Gastrocnemius medialis (tissue), 4 donors: ENCODE measurements at regions not wholly inside any gene's neighbourhood (a gene's known extent, or its start where the extent isn't known, plus 50 kb on each side); places are given as distances from the start of the nearest gene placed in this dataset.

Source experiments
- ATAC-seq, 2 donors: fragments of 150-250 bp; one replicate each; pipeline ENCODE4 v1.9.1; 2016
- DNase-seq, 2 donors: peaks; one replicate each; pipeline ENCODE4 v3.0.0-alpha.2; 2019
- H3K27ac ChIP-seq, 4 donors: fragments of 200-600 bp; sonication (generic); 1 replicate in 1 of 4; 2 replicates in 3 of 4; pipeline ENCODE4 v1.5.1; 2016 to 2018; ENCODE audit warnings: mild to moderate bottlenecking in 2 of 4, moderate library complexity in 1 of 4
- H3K27me3 ChIP-seq, 3 donors: fragments of 200-600 bp; sonication (generic) in 2 of 3; 1 replicate in 1 of 3; 2 replicates in 2 of 3; pipeline versions ENCODE4 v1.5.1 to v1.6.0; 2016 to 2019; ENCODE audit warnings: mild to moderate bottlenecking in 1 of 3, moderate library complexity in 1 of 3
- H3K36me3 ChIP-seq, 2 donors: fragments of 200-600 bp; sonication (generic) in 1 of 2; one replicate each; pipeline ENCODE4 v1.5.1; 2017 to 2018
- H3K4me1 ChIP-seq, 2 donors: fragments of 200-600 bp; sonication (generic) in 1 of 2; one replicate each; pipeline ENCODE4 v1.5.1; 2016 to 2017; ENCODE audit warnings: mild to moderate bottlenecking in 2 of 2
- H3K4me3 ChIP-seq, 4 donors: fragments of 200-600 bp; sonication (generic) in 3 of 4; 1 replicate in 1 of 4; 2 replicates in 3 of 4; pipeline ENCODE4 v1.5.1; 2016 to 2019; ENCODE audit warnings: mild to moderate bottlenecking in 2 of 4
- H3K9me3 ChIP-seq, 3 donors: fragments of 200-600 bp; sonication (generic) in 2 of 3; 1 replicate in 1 of 3; 2 replicates in 2 of 3; pipeline ENCODE4 v1.5.1; 2016 to 2019
- POLR2A ChIP-seq, 2 donors: fragments of 450-650 bp; IDR thresholded peaks; one replicate each; pipeline ENCODE4 v1.6.1; 2017; ENCODE audit warnings: antibody characterized with exemption in 2 of 2, mild to moderate bottlenecking in 2 of 2, moderate library complexity in 2 of 2
- in situ Hi-C, 4 donors: fragments of 200-750 bp; cut with MboI; loops; one replicate each; pipeline versions ENCODE4 v1.15.0 to v1.8.0; 2017; ENCODE audit warnings: low sequenced_read_pairs in 4 of 4
- intact Hi-C: fragments of 100-400 bp; cut with DNase I; formaldehyde crosslinking; loops from one replicate; pipeline ENCODE4 v1.15.1; 2023; ENCODE audit warnings: low total_unique reads
- TF ChIP-seq, protein P1 (sequence below), 5 experiments: fragments of 450-650 bp in 3 of 5; fragments of 200-600 bp in 2 of 5; sonication (generic) in 2 of 5; IDR thresholded peaks in 4 of 5; conservative IDR thresholded peaks in 1 of 5; 1 replicate in 4 of 5; 2 replicates in 1 of 5; pipeline ENCODE4 v1.5.1; 2016 to 2019; ENCODE audit warnings: antibody characterized with exemption in 5 of 5, mild to moderate bottlenecking in 3 of 5, moderate library complexity in 3 of 5

DNA sequence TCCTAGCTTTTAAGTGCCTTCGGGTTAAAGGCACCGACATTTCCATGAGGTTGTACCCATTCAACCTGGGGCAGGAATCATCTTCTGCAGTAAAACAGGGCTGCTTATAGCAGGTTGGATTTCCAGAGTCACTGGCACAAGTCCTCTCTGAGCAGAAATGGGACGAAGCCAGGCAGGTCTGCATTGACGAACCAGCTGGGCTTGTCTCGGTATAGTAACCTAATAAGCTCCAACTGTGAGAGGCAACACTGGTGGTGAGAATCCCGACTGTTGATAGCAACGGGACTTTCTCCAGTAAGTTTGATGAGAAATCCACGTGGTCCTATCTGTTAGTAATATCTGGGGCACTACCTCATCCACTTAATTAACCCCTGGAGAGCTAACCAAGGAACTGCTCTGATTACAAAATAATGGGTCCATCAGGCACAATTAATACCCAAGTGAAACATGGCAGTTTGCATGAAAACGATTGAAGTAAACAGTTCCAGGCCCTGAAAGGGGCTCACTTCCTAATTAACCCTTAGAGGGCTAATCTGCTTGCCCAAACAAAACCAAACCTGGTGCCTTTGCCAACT, 491.0 kb upstream of the C9orf72 start:
- no peak for TF ChIP-seq POLR2A (IDR thresholded peaks at IDR 0.05)
- TF ChIP-seq, protein P1, sequence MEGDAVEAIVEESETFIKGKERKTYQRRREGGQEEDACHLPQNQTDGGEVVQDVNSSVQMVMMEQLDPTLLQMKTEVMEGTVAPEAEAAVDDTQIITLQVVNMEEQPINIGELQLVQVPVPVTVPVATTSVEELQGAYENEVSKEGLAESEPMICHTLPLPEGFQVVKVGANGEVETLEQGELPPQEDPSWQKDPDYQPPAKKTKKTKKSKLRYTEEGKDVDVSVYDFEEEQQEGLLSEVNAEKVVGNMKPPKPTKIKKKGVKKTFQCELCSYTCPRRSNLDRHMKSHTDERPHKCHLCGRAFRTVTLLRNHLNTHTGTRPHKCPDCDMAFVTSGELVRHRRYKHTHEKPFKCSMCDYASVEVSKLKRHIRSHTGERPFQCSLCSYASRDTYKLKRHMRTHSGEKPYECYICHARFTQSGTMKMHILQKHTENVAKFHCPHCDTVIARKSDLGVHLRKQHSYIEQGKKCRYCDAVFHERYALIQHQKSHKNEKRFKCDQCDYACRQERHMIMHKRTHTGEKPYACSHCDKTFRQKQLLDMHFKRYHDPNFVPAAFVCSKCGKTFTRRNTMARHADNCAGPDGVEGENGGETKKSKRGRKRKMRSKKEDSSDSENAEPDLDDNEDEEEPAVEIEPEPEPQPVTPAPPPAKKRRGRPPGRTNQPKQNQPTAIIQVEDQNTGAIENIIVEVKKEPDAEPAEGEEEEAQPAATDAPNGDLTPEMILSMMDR (IDR thresholded peaks at IDR 0.05 in 4 of 5, conservative IDR thresholded peaks at IDR 0.05 in 1 of 5) = no peak
- Histone ChIP-seq H3K27me3 (no peaks in the 10 kb centered on the region), H3K9me3 (no peaks in the 10 kb centered on the region), H3K4me3 (no peak overlapping the region), H3K4me1 (no peaks in the 10 kb centered on the region), H3K36me3 (no peaks in the 10 kb centered on the region), H3K27ac (no peak overlapping the region)
- intact Hi-C loops (no loop called here), in situ Hi-C loops (loop anchor here in 1 of 4 donors (25.0 kb wide), 1 partner anchor 352 kb away; no protein-coding TSS in a partner anchor)
- no peak for ATAC-seq
- DNase-seq = no peak

DNA sequence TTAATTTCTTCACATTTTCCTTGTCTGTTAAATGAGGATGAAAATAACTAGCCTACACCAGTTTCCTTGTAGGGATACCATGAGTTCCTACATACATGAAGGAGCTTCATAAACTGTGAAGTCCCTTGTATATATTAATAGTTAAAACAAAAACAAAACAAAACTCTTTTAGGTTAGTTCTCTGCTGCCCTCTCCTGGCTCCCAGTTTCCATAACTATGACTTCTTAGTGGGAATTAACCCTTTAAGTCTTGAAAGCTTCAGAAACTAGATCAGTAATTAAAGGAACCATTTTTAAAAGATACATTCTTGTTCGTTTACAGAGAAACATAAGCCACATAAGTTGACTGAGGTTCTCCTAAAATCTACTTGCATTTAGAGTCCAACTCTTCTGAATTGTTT, 500.0 kb upstream of the C9orf72 start:
- H3K27ac ChIP-seq = no peak overlapping the region
- intact Hi-C loops (no loop called here), in situ Hi-C loops (loop anchor here in 1 of 4 donors (25.0 kb wide), 1 partner anchor 361 kb away; no protein-coding TSS in a partner anchor)
- H3K9me3 ChIP-seq = no peaks in the 10 kb centered on the region
- no peaks in the 10 kb centered on the region for H3K27me3 ChIP-seq
- no peaks in the 10 kb centered on the region for H3K36me3 ChIP-seq
- no peak for TF ChIP-seq POLR2A (IDR thresholded peaks at IDR 0.05)
- TF ChIP-seq, protein P1 (IDR thresholded peaks at IDR 0.05 in 4 of 5, conservative IDR thresholded peaks at IDR 0.05 in 1 of 5) = peak in 1 of 5 experiments; percentile 10
- no peak overlapping the region for H3K4me3 ChIP-seq
- DNase-seq = no peak
- ATAC-seq = no peak
- no peaks in the 10 kb centered on the region for H3K4me1 ChIP-seq

DNA sequence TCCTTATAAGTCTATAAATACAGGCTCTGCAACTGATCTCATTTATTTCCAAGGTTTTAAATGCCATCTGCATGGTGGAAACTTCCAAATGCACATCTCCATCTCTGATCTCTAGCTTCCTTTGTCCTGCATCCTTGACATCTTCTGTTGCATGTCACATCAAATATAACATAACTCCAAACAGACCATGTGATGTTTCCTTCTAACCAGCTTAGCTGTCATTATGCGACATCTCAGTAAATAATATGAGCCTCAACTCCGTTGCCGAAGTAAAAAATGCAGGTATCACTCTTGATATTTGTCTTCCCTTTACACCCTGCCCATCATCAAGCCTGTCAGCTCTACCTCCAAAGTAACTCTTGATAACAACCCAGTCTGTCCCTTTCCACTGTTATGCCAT, 506.4 kb upstream of the C9orf72 start:
- ATAC-seq = no peak
- intact Hi-C loops = no loop called here
- in situ Hi-C loops = no loop called here

DNA sequence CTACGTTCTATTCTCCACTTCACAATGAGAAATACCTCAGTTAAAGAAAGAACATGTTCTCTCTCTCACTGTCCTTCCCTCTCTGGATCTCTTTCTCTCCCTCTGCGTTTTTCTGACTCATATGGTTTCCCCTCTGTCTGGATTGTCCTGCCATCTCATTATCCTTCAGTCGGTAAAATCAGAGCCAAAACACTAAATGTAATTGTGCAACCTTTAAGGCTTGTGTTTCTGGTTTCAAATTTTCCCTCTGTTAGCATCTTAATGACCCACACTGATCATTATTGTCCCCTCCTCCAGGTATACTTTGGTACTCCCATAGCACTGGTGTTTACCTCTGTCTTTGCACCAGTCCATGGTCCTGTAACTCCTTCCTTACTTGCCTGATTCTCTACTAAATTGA, 509.4 kb upstream of the C9orf72 start:
- in situ Hi-C loops = no loop called here
- intact Hi-C loops = no loop called here

More for the DNA sequence above, 506.4 kb upstream of the C9orf72 start:
- H3K36me3 ChIP-seq = no peaks in the 10 kb centered on the region
- no peak for DNase-seq
- H3K27ac ChIP-seq = no peak overlapping the region
- H3K27me3 ChIP-seq = no peaks in the 10 kb centered on the region
- TF ChIP-seq, protein P1 (IDR thresholded peaks at IDR 0.05 in 4 of 5, conservative IDR thresholded peaks at IDR 0.05 in 1 of 5) = no peak
- TF ChIP-seq POLR2A (IDR thresholded peaks at IDR 0.05) = no peak
- H3K4me3 ChIP-seq = no peak overlapping the region
- H3K9me3 ChIP-seq = no peaks in the 10 kb centered on the region
- no peaks in the 10 kb centered on the region for H3K4me1 ChIP-seq

More for the DNA sequence above, 509.4 kb upstream of the C9orf72 start:
- no peak for DNase-seq
- ATAC-seq = no peak
- Histone ChIP-seq H3K27ac (no peak overlapping the region), H3K36me3 (no peaks in the 10 kb centered on the region), H3K9me3 (no peaks in the 10 kb centered on the region), H3K27me3 (no peaks in the 10 kb centered on the region), H3K4me3 (no peak overlapping the region), H3K4me1 (no peaks in the 10 kb centered on the region)
- no peak for TF ChIP-seq POLR2A (IDR thresholded peaks at IDR 0.05)
- TF ChIP-seq, protein P1 (IDR thresholded peaks at IDR 0.05 in 4 of 5, conservative IDR thresholded peaks at IDR 0.05 in 1 of 5) = no peak
